Adrenal gland (tissue), 5 donors: ENCODE measurements at regions not wholly inside any gene's neighbourhood (a gene's known extent, or its start where the extent isn't known, plus 50 kb on each side); places are given as distances from the start of the nearest gene placed in this dataset.

Source experiments
- CTCF ChIP-seq, 6 experiments: fragments of 450-650 bp in 4 of 6; fragments of 200-600 bp in 2 of 6; sonication (generic) in 1 of 6; IDR thresholded peaks; 1 replicate in 5 of 6; 2 replicates in 1 of 6; pipeline versions ENCODE4 v1.5.1 to v1.8.0; 2016 to 2021; ENCODE audit warnings: antibody characterized with exemption in 6 of 6, mild to moderate bottlenecking in 2 of 6, moderate library complexity in 1 of 6
- POLR2A ChIP-seq, 2 donors: fragments of 450-650 bp; IDR thresholded peaks; one replicate each; pipeline ENCODE4 v1.6.1; 2017; ENCODE audit warnings: antibody characterized with exemption in 2 of 2, mild to moderate bottlenecking in 2 of 2, moderate library complexity in 1 of 2
- donor health status: DM: no; HTN: no; CAD: no.

DNA sequence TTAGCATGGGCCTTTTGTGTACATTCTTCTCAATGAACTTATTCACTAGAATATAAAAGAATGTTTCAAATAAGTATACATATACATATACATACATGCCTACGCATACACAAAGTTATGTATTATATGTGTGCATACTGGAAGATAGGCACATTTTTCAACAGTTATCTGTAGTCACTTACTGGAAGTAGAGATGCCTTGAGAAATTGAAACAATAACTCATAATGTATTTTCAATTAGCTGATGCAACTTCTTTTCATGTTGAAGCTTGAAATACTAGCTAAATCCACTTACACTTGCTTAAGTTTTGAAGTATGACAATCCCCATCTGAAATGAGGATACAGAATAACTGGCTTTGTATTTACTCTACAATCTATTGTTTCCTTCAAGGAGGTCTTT is 469.0 kb upstream of the PTGER4 start:
- TF ChIP-seq CTCF (IDR thresholded peaks at IDR 0.05) (no peak), POLR2A (IDR thresholded peaks at IDR 0.05) (no peak)
